GM13977 (cell line): ENCODE measurements at regions not wholly inside any gene's neighbourhood (a gene's known extent, or its start where the extent isn't known, plus 50 kb on each side); places are given as distances from the start of the nearest gene placed in this dataset.

ENCODE experiments used
- DNase-seq: peaks from one replicate; pipeline ENCODE4 v3.0.0; 2012; ENCODE audit warnings: low spot score
- CTCF ChIP-seq: IDR thresholded peaks from 2 replicates; pipeline ENCODE4 v1.5.1; 2012; ENCODE audit warnings: mild to moderate bottlenecking, control low read depth; ENCODE audit not compliant: insufficient read depth; ENCODE audit errors: extremely low read depth, missing control alignments
- in situ Hi-C: fragments of 300-500 bp; cut with MboI; formaldehyde crosslinking; loops from one replicate; pipeline ENCODE4 v1.12.0; 2022; ENCODE audit warnings: low sequenced_read_pairs, low pct_unique_long_range_greater_than_20kb, mixed read lengths, inconsistent platforms; ENCODE audit not compliant: unreplicated experiment

DNA sequence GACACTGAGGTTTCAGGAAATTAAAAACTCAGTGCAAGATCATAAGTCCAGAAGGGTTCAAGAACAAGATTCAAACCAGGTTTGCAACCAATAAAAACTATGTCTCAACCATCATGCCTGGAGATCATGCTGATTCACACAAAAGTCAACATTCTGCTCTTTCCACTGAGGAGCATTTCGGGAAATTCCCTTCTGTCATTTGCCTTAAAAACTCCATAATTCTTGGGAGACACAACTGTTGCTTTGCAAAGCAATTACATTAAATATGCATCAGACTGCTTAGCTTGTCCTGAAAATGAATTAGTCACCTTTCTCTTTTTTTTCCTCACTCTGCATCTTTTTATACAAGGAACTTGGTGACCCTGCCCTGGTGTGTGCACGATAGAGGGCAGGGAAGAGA lies 275.9 kb upstream of the ZNF462 start:
- in situ Hi-C loops = no loop called here
- no peak for DNase-seq
- no peak for TF ChIP-seq CTCF

GRCh38 chr9:106588626-106589025 lies 274.3 kb upstream of the ZNF462 start:
- in situ Hi-C loops = no loop called here
- DNase-seq = no peak
- no peak for TF ChIP-seq CTCF

DNA sequence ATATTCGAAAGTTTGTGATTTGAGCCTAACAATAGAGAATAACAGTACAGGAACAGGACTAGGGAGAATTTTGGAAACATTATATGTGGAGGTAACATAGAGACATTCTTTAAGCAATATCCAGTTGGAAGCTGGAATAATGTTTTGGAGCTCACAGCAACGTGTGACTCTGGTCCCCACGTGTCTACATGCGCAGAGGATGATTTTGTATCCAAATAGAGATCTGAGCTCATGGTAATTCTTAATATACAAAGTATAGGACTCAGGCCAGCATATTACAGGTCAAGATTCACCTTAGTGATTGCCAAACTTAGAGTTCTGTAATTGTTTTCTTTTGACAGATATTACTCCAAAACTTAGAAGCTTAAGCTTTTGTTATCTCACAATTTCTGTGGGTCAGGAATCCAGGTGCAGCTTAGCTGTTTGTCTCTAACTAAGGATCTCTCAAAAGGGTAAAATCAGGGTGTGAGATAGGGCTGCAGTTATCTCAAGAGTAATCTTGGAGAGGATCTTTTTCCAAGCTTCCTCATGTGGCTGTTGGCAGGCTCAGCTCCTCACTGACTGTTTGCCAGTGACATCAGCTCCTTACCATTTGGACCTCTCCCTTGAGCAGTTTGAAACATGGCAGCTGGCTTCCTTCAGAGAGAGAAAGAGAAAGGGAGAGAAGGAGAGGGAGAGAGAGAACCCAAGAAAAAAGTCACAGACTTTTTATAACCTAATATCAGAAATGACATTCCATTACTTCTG lies 272.0 kb upstream of the ZNF462 start:
- TF ChIP-seq CTCF = no peak
- DNase-seq = no peak
- in situ Hi-C loops = no loop called here

- no peak for TF ChIP-seq CTCF
- in situ Hi-C loops = no loop called here
- DNase-seq = no peak
Measured at GRCh38 chr9:106593201-106593600, 269.8 kb upstream of the ZNF462 start.

DNA sequence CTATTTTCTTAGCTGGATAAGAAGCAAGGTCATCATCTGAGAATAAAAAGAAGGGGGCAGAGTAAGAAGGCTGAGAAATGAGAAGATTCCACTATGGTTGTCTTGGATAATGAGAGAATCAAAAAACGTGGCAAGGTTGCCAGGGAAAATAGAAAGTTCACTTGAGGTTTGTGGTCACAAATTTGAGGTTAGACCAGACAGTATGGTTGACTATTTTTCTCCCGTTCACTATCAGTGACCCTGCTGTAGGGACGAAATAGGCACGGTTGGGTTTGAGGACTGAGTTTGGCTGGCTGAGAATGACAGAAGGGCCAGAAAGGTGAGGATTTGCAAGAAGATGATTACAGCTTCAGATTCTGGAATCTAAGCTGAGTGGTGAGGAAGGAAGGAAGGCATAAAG lies 266.0 kb upstream of the ZNF462 start:
- no peak for TF ChIP-seq CTCF
- in situ Hi-C loops = no loop called here
- no peak for DNase-seq

DNA sequence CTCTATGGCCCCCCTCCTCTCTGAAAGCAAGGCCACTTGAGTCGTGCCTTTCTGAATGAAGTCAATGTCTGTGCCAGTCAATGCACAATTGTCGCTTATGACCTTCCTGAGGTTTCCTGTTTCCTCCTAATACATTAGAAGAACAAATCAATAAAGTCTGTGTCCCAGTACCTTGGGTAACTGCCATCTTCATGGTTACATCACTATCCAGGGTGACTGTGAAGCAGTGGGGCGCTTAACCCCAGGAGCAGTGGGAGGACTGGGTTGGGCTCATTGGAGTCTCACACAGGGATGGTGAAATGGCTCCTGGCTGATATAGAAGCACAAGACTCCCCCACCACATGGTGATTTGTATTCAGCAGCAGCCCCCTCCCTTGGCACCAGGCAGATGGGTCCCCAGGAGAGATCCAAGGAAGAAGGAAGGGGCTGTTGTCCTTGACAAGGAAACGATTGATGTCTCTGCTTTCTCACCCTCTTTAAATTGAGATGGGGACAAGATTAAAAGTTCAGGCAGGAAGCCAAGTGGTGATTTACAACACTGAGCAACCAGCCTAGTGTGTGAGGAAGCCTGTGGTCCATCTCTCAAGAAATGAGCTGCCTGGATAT lies 261.9 kb upstream of the ZNF462 start:
- TF ChIP-seq CTCF = no peak
- no peak for DNase-seq
- in situ Hi-C loops = no loop called here
